Medulla oblongata (tissue), 1 donor: ENCODE measurements at regions not wholly inside any gene's neighbourhood (a gene's known extent, or its start where the extent isn't known, plus 50 kb on each side); places are given as distances from the start of the nearest gene placed in this dataset.

Source experiments
- DNase-seq: peaks from one replicate; pipeline ENCODE4 v3.0.0-alpha.2; 2015; ENCODE audit errors: extremely low spot score

DNA sequence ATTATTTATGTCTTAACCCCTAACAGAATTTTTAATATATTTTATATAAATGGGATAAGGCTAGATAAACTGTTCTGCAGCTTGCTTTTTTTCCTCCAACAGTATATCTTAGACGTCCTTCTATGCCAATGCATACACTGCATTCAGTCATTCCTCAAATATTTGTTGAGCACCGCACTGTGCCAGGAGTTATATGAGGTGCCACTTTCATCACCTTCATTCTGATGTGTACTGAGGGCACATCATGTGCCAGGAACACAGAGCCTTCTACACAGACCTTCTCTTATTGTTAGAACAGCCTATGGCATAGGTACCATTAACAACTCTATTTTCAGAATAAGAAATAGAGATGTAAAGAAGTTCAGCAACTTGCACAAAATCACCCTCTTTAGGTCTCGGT, 570.1 kb downstream of the CDK5RAP2 start:
- DNase-seq: no peak

DNA sequence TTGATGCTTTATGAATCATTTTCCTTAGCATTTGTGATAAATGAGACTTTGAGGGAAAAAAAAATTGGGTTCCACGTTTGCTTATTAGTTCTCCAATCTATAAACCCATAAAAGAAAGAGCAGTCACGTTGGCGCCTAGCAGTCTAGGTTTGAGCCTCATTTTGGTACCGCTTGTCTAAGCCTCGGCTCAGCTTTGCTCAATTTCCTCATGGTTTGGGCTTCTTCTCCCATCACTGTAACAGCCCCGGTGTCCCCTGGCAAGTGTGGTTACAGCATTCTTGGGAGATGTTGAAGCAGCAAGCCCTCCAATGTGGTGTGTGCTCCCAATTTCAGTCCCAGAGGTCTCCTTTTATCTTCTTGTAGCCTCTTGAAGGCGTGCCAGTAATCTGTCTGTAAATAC, 578.4 kb downstream of the CDK5RAP2 start:
- DNase-seq: no peak

DNA sequence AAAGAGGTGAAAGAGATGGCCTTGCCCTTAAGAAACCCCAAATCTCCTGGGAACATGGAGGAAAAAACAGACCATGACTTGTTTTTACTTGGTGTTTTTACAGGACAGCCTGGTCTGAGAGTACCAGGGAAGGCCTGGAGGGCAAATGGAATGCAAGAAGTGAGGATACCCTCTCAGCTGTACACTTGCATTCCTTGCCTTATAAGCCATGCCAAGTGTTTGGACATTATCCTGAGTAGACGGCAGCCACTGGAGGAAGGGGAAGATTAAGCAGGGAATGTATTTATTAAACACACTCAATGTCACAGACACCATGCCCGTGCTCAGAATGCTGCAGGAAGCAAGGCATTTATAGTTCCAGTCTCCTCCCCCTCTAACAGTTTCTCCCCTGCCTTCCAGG, 581.4 kb downstream of the CDK5RAP2 start:
- DNase-seq: no peak

DNA sequence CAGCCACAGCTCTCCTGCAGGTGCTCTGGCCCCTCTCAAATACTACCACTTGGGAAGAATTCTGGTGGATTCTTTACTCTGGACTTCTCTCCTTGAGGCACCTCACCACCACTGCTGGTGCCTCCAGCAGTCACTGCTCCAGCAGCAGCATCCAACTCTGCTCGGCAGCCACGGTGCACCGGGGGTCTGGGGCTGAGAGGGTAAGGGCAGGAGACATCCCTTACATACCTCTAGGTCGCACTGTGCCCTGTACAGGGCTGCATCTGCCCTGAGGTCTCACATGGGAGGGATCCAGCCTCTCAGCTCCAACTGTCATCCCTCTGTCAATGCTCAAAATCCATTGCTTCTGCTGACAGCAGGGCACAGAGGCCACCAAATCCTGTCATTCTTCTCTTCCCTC, 588.2 kb downstream of the CDK5RAP2 start:
- DNase-seq: no peak

DNA sequence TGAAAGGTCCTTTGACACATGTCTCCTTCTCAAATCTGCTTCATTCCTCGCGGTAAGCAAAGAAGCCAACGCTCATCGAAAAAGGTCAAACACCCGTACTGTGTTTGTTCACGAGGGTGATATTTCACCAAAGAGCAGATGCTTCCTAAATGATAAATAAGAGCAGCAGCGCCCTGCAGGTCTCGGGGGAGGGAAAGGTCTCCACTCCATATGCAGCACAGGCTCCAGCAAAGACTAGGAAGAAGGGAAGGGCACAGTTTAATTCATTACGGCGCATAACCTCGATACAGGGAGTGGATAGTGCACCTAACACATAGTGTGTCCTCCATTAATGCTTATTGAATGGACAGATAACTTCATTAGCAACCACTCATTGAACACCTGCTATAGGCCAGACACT, 593.3 kb downstream of the CDK5RAP2 start:
- DNase-seq: no peak

DNA sequence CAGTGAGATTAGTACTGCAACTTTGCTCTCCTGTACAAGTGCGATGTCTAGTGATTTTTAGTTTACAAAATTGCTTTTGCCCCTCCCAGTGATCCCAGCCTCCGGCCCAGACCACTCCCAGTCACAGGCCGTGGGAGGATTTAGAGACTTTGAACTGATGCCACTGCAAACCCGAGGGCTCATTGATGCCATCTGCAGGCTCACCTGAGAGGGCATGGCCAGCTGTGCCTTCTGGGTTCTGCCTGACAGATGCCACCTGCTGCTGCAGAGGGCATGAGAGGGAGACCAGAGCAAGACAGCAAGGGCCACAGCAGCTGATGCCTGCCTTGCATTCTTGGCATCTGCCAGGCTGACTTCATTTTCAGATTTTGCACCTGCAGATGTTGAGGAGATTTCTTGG, 593.8 kb downstream of the CDK5RAP2 start:
- no peak for DNase-seq

DNA sequence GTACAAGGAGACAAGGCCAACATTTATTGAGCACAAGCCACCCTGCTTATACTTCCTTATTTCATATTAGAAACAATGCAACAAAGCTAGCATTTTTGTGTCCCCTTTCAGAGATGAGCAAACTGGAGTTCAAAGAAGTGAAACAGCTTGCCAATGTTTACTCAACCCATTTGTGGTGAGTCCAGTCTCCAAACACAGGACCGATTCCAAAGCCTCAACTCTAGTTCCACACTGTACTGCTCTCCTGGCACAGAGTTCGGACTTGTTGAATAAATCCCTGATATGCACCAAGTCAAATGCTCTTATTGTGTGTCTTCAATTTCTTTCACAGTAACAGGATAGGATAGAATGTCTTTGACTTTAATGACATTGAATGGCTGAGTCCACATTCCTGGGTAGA, 604.8 kb upstream of the BRINP1 start:
- DNase-seq: no peak

DNA sequence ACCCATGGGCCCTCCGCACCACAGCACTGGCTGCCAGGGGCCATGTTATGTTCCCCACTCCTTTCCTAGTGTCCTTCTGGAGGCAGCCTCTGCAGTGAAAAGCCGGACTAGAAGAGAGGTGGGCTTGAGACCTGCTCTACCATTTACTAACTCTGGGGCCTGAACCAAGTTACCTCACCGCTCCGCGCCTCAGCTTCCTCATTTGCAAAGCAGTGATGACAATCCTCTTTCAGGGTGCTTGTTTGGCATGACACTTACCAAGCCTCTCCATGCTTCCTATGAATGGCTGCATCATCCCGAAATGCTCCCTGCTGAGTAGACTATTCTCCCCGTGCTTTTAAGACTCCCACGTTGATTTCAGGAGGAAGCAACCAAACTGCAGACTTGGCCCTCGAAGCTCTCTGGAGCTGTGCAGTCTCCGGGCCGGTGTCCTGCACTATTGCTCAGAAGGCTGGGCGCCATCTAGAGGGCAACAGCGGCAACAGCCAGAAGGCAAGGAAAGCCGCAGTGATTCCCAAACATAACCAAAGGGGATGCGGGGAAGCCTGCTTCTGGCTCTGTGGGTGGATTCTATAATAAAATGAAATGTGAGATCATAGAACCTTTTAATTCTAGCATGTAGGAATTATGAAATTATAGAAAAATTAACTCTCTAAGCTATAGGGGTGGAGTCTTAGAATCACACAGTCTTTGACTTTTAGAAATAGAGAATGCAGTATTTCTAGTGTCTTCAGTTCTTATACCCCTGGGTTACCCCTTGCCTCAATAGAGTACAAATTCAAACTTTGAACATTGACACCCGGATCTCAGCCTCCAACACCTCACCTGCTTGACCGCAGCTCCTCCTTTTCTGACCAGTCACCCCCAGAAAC, 599.8 kb upstream of the BRINP1 start:
- peak; percentile 85 for DNase-seq

DNA sequence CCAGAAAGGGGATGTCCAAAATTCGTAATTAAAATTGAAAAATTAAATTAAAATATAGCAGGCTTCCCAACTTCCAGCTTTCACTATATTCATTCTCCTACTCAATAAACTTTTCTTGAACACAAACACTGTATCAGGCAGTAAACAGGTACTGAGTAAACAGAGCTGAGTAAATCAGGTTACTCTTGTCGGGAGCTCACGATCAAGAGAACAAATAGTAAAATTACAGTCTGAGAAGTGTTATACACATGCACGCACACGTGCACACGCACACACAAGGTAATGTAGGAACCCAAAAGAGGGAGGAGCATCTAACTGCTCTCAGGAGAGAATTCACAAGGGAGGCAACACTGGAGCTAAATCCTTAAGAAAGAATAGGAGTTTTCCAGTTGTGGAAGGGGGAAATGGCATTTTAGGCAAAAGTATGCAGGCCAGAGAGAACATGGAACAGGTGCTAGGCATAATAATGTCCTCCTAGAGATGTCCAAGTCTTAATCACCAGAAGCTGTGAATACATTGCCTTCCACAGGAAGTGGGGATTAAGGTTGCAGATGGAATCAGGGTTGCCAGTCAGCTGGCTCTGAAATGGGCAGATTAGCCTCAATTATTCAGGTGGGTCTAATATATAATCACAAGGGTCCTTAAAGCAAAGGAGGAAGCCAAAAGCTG, 598.8 kb upstream of the BRINP1 start:
- no peak for DNase-seq

DNA sequence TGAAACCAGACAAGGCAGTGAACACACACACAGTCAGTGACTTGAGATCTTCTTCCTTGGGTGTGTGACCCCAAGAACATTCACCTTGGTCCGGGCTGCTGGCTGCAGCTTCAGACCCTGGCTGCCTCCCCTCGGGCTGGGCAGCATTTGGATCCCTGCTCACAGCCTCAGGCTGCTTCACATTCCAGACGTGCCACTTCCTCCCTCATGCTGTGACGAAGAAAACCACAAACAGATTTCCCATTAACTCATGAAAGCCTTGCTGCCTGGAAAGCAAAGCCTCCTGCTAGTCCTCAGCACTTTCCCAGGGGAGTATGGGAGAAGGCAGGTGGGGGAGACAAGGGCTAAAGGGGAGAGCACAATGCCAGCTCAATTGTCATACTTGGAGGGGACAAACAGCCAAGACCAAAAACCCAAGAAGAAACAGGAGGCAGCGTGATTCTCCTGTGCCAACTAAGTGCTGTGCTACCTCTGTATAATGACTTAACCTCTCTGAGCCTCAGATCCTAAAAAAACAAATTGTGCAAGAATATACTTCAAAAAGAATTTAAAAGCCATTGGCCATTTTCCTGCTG, 594.6 kb upstream of the BRINP1 start:
- DNase-seq: no peak

DNA sequence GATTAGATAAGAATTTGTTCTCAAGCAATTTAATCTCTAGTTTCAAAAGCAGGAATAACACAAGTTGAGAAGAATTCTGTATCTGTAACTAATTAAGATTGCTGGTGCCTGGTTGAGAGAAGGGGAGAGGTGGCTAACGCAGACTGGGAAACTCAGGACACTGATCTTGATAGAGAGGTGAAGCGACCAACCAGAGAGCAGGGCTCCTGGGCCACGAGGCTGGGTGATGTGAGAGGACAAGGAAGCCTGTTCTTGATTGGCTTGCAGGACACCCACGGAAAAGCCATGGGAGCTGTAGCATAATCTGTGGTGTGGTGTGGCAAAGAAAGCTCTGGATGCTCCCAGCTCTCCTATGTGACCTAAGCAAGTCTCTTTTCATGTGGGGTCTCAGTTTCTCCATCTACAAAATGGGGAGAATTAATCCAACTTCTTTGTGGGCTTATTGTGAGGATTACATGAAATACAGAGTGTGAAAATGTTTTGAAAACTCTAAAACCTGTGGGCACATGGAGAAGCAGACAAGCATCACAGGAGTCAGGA, 594.1 kb upstream of the BRINP1 start:
- no peak for DNase-seq

DNA sequence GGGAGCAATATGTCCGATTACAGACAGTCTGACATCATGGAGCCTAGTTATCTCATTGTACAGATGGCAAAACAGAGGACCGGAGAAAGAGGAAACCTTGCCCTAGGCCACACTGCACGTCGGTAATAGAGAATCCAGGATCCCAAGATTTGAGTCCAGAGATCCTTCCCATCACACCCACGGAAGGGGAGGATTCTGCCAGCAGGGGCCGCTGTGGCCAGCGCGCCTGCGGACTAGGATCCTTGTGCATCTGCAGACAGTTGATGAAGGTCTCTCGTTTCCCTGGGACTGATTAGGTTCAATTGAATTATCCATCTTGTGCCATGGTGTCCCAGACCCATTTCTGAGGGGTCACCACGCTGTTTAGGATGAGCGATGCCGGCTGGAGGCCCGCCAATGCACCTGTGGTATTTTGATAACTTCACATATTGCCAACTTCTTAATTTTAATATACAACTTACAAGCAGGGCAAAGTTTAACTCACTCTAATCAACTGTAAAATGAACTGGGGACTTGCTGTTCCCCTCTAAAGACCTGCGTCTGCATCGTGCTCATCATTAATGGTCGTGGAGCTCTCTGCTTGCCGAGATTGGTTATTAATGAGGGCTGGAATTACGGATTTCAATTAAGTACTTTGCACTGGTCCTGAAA, 592.7 kb upstream of the BRINP1 start:
- no peak for DNase-seq

DNA sequence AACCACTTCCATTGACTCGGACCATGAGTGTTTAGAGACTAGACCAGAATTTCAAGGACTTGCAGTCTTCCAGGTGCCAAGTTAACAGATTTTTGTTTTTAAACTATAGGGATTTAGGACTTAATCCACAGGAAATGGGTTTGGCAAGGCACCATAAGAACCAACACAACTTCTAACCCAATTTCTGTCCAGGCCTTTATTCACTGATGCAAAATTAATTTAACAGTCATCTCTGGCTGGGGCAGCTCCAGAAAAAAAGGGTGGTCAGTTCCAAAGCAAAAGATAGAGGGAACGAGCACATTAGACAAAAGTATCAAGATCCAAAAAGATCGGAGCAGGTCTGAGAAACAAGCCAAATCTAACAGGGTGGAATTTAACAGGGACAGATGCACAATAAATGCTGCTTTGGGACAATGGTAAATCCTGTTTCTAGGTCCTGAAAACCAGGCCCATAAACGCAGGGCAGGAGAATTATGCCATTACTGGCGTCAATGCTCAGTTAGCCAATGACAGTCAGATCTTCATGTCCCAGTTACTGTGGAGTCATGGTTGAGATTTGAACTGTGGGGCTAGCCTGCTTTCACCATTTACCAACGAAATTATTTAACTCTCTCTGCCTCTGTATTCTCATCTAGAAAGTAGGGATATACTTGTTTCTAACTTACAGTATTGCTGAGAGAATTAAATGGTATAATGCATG, 590.8 kb upstream of the BRINP1 start:
- DNase-seq: no peak

DNA sequence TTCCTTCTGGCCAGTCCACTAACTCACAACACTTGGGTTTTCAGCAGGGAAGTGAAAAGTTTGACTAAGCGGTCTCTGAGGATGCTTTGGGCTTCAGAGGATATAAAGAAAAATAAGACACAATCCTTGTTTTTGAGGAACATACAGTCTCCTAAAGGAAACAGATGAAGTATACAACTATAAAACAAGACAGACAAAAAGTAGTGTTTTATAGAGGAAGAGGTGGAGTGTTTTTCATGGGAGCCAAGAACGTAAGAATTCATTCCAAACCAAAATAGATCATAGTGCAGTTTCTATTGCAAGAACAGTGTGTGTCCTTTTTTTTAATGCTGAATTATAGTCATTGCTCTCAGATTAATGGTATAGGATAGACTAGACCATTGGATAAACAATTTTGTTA, 586.9 kb upstream of the BRINP1 start:
- no peak for DNase-seq

DNA sequence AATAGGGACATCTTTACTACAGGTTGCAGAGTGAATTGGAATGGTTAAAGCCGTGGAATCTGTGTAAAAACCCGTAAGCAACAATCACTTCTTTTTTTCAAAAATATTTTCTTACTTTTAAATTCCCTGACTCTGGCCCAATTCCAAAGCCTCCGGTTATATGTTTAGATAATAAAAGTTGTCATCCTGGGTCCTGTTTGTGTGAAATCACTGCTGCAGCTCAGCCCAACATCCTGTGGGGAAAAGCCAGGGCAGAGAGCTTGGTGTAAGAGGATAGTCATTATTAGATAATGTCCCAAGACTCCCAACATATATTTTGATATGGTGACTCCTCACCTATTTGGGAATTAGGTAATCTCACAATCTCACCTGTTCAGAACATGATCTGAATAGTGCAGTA, 586.0 kb upstream of the BRINP1 start:
- no peak for DNase-seq

DNA sequence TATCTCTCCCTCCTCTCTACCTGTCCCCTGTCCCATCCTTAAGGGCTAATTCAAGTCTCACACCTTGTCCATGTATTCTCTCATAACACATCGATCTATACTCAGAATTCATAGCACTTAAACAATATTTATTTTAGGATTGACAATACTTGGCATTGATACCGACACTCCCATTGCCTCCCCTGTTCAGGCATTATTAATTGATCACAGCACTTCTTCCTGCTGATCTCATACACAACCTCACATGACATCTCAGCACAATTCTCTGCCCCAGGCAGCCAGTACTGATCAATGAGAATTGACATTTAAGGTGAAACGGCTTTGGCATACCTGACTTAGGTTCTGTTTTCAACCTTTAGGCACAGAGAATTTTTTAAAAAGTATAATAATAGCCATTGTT, 582.4 kb upstream of the BRINP1 start:
- DNase-seq: no peak

DNA sequence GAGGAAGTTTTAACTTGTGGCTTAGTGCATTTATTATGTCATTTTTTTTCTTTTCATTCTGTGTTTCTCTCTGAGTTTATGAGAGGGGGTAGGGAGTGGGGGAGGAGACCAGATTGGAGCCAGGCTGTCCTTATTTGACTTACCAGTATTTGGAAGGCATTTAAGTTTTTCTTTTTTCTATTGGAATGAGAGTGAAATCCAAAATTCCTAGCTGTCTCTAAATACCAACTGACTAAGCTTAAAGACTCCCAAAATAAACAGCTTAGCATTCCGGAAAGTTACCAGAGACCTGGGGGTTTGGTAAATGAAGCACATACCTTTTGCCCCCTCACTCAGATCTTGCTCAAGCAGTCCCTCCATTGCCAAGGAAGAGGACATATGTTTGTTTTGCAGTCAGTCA, 581.9 kb upstream of the BRINP1 start:
- no peak for DNase-seq

DNA sequence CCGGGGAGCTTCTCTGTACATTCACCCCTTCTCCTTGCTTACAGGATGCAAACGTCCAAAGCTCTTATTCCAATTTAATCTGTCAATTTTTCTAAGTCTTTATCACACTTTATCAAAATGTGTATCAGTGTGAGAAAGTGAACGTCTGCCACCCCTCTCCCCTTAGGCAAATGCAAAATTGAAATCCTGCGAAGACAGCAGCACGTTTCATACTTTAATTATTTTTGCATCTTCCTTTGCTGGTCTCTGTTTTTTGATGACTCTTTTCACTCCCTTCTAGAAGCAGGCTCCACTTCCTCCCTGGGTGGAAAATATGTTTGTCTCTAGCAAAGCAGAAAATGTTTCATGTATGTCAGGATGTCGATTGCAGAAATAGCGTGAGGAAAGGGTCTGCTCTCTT, 576.5 kb upstream of the BRINP1 start:
- no peak for DNase-seq

DNA sequence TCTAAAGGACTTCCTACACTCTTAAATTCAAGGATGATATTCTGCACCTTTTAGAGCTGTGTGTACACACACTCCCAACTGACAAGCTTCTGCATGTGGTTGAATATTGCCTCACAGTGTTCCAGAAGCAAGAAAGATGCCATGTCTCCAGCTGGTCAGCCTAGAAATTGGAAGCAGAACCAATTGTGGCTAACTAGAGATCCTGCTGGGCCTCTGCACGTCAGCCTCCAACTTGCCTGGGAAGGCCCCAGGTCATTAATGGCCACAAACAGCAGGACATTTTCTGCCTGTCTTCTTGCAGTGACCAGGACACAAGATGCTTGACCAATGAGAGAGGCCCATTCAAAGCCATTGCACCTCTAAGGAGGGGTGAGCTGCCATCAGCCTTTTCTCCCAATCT, 571.9 kb upstream of the BRINP1 start:
- DNase-seq: no peak

DNA sequence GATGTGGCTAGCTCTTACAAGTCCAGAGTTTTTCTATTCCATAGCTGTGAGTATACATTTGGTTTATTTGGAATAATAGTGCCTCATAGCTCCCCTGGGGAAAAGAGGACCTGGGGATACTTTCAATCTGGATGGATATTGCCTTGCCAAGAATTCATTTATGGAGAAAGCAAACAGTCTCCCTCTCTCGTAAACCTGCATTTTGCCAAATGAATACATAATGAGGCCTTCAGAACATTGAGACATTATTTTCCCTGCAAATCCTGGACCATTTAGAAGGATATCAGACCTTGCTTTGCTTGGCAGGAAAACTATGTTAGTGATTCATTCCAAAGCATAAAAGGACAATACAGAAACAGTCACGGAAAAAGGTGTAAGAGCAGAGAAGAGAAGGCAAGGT, 569.6 kb upstream of the BRINP1 start:
- DNase-seq: no peak

DNA sequence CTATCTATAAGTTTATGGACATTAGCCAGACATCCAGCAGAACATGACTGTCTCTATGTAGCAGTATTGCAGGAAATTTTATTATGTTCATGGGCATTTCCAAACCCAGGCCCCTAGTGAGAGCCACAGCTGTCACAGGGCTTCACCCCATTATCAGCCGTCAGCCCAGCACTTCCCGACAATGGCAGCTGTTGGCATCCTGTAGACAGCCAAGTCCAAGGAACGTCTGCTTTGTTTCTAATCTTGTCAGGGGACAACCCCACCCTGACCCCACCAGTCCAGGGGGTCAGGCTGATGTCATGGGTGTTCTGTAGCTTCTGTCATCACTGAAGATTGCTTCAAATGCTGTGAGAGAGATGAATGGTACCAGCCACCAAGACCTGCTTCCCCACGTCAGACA, 565.3 kb upstream of the BRINP1 start:
- no peak for DNase-seq

DNA sequence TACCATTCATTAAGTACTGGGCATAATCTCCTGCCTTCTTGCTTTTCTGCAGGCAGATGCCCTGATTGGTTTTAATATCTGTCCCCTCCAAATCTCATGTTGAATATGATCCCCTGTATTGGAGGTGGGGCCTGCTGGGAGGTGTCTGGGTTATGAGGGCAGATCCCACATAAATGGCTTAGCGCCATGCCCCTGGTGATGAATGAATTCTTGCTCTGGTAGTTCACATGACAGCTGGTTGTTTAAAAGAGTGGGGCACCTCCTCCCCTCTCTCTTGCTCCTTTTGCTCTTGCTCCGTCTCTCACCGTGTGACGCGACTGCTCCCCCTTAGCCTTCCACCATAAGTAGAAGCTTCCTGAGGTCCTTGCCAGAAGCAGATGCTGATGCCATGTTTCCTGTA, 564.0 kb upstream of the BRINP1 start:
- DNase-seq: no peak
